Body of pancreas (tissue), 4 donors: ENCODE measurements at regions not wholly inside any gene's neighbourhood (a gene's known extent, or its start where the extent isn't known, plus 50 kb on each side); places are given as distances from the start of the nearest gene placed in this dataset.
"Not testable (repeated sequence)": the region's sequence is repeated elsewhere in the genome, so short reads cannot be mapped to it uniquely, and the experiment has no call there.

Experiments used
- CTCF ChIP-seq, 7 experiments: fragments of 450-650 bp in 4 of 7; fragments of 200-600 bp in 3 of 7; sonication (generic) in 3 of 7; IDR thresholded peaks; one replicate each; pipeline ENCODE4 v1.5.1; 2016 to 2019; ENCODE audit warnings: antibody characterized with exemption in 7 of 7
- POLR2A ChIP-seq, 3 donors: fragments of 450-650 bp; IDR thresholded peaks; one replicate each; pipeline ENCODE4 v1.6.1; 2016; ENCODE audit warnings: antibody characterized with exemption in 3 of 3, mild to moderate bottlenecking in 2 of 3

- TF ChIP-seq POLR2A, CTCF (IDR thresholded peaks at IDR 0.05): not testable (repeated sequence)
Observed at GRCh38 chr12:127157501-127158366, 1109.2 kb upstream of the TMEM132C start.
